NCI-H524 (cell line): ENCODE measurements at regions not wholly inside any gene's neighbourhood (a gene's known extent, or its start where the extent isn't known, plus 50 kb on each side); places are given as distances from the start of the nearest gene placed in this dataset.
"Not testable (repeated sequence)": the region's sequence is repeated elsewhere in the genome, so short reads cannot be mapped to it uniquely, and the experiment has no call there.

Experiments used
- DNase-seq, 2 experiments: peaks; one replicate each; lab custom pipeline; 2025; lab: John Stamatoyannopoulos, UW

DNA sequence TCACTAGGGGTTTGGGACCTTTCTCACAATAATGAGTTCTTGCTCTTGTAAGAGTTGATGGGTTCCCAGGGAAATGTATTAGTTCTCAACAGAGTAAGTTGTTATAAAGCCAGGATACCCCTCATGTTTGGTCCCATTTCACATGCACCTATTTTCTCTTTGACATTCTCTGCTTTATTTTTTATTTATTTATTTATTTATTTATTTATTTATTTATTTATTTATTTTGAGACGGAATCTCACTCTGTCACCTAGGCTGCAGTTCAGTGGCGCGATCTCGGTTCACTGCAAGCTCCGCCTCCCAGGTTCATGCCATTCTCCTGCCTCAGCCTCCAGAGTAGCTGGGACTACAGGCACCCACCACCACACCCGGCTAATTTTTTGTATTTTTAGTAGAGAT, 52.2 kb downstream of the ACTRT1 start:
- DNase-seq: not testable (repeated sequence)

DNA sequence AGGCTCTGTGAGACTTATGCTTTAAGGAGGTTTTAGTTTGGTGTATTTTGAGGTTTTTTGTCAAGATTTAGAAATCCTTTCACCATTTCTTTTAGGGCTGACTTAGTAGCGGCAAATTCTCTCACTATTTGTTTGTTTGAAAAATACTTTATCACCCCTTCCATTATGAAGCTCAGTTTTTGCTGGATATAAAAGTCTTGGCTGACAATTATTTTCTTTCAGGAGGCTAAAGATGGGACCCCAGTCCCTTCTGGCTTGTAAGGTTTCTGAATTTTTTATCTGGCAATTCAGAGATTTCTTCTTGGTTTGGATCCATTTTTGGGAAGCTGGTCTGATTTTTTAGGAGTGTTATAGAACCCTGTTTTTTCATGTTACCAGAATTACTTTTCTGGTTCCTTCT, 88.5 kb downstream of the ACTRT1 start:
- no peak for DNase-seq

GRCh38 chrX:127947450-127947849, 104.8 kb downstream of the ACTRT1 start:
- DNase-seq: no peak

GRCh38 chrX:127943571-127943970, 108.6 kb downstream of the ACTRT1 start:
- DNase-seq: no peak

DNA sequence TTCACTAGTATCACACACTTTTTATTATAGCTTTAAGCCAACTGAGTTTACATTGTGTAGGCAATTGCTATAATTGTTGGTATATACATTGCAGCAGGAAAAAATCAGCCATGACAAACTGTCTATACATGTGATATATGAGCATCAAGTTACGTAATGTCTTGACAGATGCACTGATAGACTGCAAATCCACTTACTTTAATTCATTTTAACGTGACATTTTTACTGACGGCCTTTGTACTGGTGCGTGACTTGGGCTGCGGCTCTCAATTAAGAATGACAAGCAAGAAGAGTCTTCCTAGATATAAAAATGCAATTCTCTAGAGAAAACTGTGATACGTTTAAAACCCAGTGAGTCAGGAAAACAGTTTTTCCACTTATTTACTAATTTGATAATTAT, 143.8 kb downstream of the ACTRT1 start:
- DNase-seq: peak in 1 of 2 experiments; percentile 1

GRCh38 chrX:127888767-127889166, 163.4 kb downstream of the ACTRT1 start:
- DNase-seq: no peak

DNA sequence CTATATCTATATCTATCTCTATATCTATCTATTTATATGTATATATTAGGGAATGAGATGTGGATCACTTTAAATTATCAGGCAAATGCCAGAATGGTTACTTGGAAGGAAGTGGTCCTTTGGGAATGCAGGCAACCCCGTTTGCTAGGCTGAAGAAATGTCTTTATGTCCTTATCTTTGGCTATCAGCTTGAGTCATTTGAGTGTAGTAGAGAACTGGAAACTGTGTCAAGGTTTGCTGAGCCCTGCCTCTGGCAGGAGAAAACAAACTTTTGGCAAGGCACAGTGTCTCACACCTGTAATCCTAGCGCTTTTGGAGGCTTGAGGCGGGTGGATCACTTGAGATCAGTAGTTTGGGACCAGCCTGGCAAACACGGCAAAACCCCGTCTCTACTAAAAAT, 167.3 kb downstream of the ACTRT1 start:
- no peak for DNase-seq

- no peak for DNase-seq
Observed at GRCh38 chrX:127879585-127879984, 172.6 kb downstream of the ACTRT1 start.

GRCh38 chrX:127877318-127877717, 174.9 kb downstream of the ACTRT1 start:
- DNase-seq: no peak

DNA sequence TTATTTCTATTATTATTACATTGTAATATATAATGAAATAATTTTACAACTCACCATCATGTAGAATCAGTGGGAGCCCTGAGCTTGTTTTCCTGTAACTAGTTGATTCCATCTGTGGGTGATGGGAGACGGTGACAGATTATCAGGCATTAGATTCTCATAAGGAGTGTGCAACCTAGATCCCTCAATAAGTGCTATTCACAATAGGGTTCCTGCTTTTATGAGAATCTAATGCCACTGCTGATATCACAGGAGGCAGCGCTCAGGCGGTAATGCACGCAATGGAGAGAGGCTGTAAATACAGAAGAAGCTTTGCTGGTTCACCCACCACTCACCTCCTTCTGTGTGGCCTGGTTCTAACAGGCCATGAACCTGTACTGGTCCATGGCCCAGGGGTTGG, 178.6 kb downstream of the ACTRT1 start:
- DNase-seq: no peak

- not testable (repeated sequence) for DNase-seq
Observed at GRCh38 chrX:127866857-127867256, 185.3 kb downstream of the ACTRT1 start.

GRCh38 chrX:127861611-127862010, 190.6 kb downstream of the ACTRT1 start:
- DNase-seq: no peak
